ENCODE measurements at regions not wholly inside any gene's neighbourhood (a gene's known extent, or its start where the extent isn't known, plus 50 kb on each side); places are given as distances from the start of the nearest gene placed in this dataset.
"Not testable (repeated sequence)": the region's sequence is repeated elsewhere in the genome, so short reads cannot be mapped to it uniquely, and the experiment has no call there.

DNA sequence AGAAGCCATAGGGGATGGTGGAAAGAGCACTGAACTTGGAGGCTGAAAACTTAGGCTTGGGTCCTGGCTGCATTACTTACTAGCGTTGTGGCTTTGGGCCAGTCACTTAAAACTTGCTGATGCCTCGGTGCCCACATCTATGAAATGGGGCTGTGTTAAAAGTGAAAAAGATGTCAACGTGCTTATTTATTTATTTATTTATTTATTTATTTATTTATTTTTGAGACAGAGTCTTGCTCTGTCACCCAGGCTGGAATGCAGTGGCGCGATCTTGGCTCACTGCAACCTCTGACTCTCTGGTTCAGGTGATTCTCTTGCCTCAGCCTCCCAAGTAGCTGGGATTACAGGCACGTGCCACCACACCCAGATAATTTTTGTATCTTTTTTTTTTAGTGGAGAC is 94.3 kb downstream of the MRM1 start:
- TF ChIP-seq, protein P1, sequence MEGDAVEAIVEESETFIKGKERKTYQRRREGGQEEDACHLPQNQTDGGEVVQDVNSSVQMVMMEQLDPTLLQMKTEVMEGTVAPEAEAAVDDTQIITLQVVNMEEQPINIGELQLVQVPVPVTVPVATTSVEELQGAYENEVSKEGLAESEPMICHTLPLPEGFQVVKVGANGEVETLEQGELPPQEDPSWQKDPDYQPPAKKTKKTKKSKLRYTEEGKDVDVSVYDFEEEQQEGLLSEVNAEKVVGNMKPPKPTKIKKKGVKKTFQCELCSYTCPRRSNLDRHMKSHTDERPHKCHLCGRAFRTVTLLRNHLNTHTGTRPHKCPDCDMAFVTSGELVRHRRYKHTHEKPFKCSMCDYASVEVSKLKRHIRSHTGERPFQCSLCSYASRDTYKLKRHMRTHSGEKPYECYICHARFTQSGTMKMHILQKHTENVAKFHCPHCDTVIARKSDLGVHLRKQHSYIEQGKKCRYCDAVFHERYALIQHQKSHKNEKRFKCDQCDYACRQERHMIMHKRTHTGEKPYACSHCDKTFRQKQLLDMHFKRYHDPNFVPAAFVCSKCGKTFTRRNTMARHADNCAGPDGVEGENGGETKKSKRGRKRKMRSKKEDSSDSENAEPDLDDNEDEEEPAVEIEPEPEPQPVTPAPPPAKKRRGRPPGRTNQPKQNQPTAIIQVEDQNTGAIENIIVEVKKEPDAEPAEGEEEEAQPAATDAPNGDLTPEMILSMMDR (IDR thresholded peaks at IDR 0.05), result not testable (repeated sequence)
- not testable (repeated sequence) for TF ChIP-seq POLR2A (IDR thresholded peaks at IDR 0.05)

All from adrenal gland (tissue), 5 donors.